ENCODE measurements at regions not wholly inside any gene's neighbourhood (a gene's known extent, or its start where the extent isn't known, plus 50 kb on each side); places are given as distances from the start of the nearest gene placed in this dataset.

- Histone ChIP-seq H2AFZ (replicated peaks) (no peak overlapping the region), H3K4me3 (no peak overlapping the region), H3K27me3 (no peaks in the 10 kb centered on the region), H3F3A (ENCODE audit: low read depth) (no peaks in the 10 kb centered on the region), H4K20me1 (ENCODE audit: low read depth) (no peaks in the 10 kb centered on the region), H3K4me2 (no peak overlapping the region), H3K36me3 (no peaks in the 10 kb centered on the region), H3K4me1 (no peaks in the 10 kb centered on the region), H3K27ac (no peak overlapping the region), H3K79me2 (ENCODE audit: low read depth) (no peaks in the 10 kb centered on the region), H3K9me3 (ENCODE audit: low read depth) (peaks cover 5% of the 10 kb centered on the region), H3K9ac (no peak overlapping the region)
- Mint-ChIP-seq H3K4me1 (peaks cover 15% of the 10 kb centered on the region), H3K4me3 (no peak overlapping the region), H3K27me3 (ENCODE audit: insufficient read depth, low read depth) (no peaks in the 10 kb centered on the region), H3K36me3 (no peaks in the 10 kb centered on the region), H3K27ac (no peak overlapping the region), H3K9me3 (peaks cover 7% of the 10 kb centered on the region)
- TF ChIP-seq EZH2 (IDR thresholded peaks at IDR 0.05), result no peak
- no peak for TF ChIP-seq EZH2phosphoT487 (IDR thresholded peaks at IDR 0.05)
- no peak for TF ChIP-seq CTCF (IDR thresholded peaks at IDR 0.05)
- no peak for DNase-seq (ENCODE audit: low spot score)
Measured at GRCh38 chr3:69445024-69445423, 59.1 kb upstream of the FRMD4B start.

- H3K36me3 ChIP-seq, result no peaks in the 10 kb centered on the region
- no peak overlapping the region for H3K4me3 ChIP-seq
- DNase-seq (ENCODE audit: low spot score), result no peak
- TF ChIP-seq EZH2phosphoT487 (IDR thresholded peaks at IDR 0.05) (no peak), EZH2 (IDR thresholded peaks at IDR 0.05) (no peak), CTCF (IDR thresholded peaks at IDR 0.05) (no peak)
- H3K79me2 ChIP-seq (ENCODE audit: low read depth), result no peaks in the 10 kb centered on the region
- Mint-ChIP-seq H3K27ac (no peak overlapping the region), H3K9me3 (peaks cover 7% of the 10 kb centered on the region), H3K4me3 (no peak overlapping the region), H3K4me1 (peaks cover 15% of the 10 kb centered on the region), H3K36me3 (no peaks in the 10 kb centered on the region), H3K27me3 (ENCODE audit: insufficient read depth, low read depth) (no peaks in the 10 kb centered on the region)
- no peak overlapping the region for H3K27ac ChIP-seq
- H3K4me1 ChIP-seq, result no peaks in the 10 kb centered on the region
- no peaks in the 10 kb centered on the region for H4K20me1 ChIP-seq (ENCODE audit: low read depth)
- no peak overlapping the region for H2AFZ ChIP-seq (replicated peaks)
- no peak overlapping the region for H3K9ac ChIP-seq
- H3K4me2 ChIP-seq, result no peak overlapping the region
- peaks cover 5% of the 10 kb centered on the region for H3K9me3 ChIP-seq (ENCODE audit: low read depth)
- no peaks in the 10 kb centered on the region for H3K27me3 ChIP-seq
- H3F3A ChIP-seq (ENCODE audit: low read depth), result no peaks in the 10 kb centered on the region
Measured at GRCh38 chr3:69443457-69443920, 57.6 kb upstream of the FRMD4B start.

DNA sequence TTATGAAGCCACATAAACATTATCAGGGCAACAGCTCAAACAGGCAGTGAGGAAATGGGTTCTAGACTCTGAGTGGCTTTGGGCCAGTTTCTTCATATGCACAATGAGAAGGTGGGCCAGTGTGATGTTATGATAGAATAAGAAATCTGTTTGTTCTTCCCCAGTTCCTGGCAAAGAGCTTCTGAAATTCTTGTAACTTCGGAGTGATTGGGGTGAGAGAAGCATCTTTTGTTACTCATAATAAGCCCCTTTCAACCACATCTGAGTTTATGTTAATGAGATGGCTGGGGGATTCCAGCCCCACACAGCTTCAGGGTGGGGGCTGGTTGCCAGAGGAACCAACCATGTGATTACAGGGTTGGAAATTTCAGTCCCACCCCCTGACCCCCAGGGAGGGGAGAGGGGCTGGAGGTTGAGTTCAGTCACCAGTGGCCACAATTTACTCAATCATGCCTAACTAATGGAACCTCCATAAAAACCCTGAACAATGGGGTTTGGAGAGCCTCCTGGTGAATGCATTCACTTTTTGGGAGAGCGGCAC, 57.0 kb upstream of the FRMD4B start:
- no peak overlapping the region for H3K27ac ChIP-seq
- peaks cover 7% of the 10 kb centered on the region for H3K9me3 Mint-ChIP-seq
- peaks cover 5% of the 10 kb centered on the region for H3K9me3 ChIP-seq (ENCODE audit: low read depth)
- no peak overlapping the region for H3K9ac ChIP-seq
- no peaks in the 10 kb centered on the region for H3K36me3 ChIP-seq
- H3K4me1 ChIP-seq, result no peaks in the 10 kb centered on the region
- H3K4me3 ChIP-seq, result no peak overlapping the region
- no peaks in the 10 kb centered on the region for H3K79me2 ChIP-seq (ENCODE audit: low read depth)
- peak; percentile 11 for DNase-seq (ENCODE audit: low spot score)
- H3K36me3 Mint-ChIP-seq, result no peaks in the 10 kb centered on the region
- H3F3A ChIP-seq (ENCODE audit: low read depth), result no peaks in the 10 kb centered on the region
- no peaks in the 10 kb centered on the region for H4K20me1 ChIP-seq (ENCODE audit: low read depth)
- no peak overlapping the region for H3K4me3 Mint-ChIP-seq
- TF ChIP-seq EZH2 (IDR thresholded peaks at IDR 0.05) (no peak), CTCF (IDR thresholded peaks at IDR 0.05) (no peak), EZH2phosphoT487 (IDR thresholded peaks at IDR 0.05) (no peak)
- H2AFZ ChIP-seq (replicated peaks), result no peak overlapping the region
- H3K27me3 ChIP-seq, result no peaks in the 10 kb centered on the region
- no peaks in the 10 kb centered on the region for H3K27me3 Mint-ChIP-seq (ENCODE audit: insufficient read depth, low read depth)
- no peak overlapping the region for H3K4me2 ChIP-seq
- no peak overlapping the region for H3K27ac Mint-ChIP-seq
- peaks cover 15% of the 10 kb centered on the region for H3K4me1 Mint-ChIP-seq

Data from neural progenitor cell (in vitro differentiated cells).